Psoas muscle (tissue), 7 donors: ENCODE measurements at regions not wholly inside any gene's neighbourhood (a gene's known extent, or its start where the extent isn't known, plus 50 kb on each side); places are given as distances from the start of the nearest gene placed in this dataset.
A peak's percentile ranks its signal among the peaks of the same experiment; 100 is the strongest.

ENCODE experiments used
- ATAC-seq, 4 donors: fragments of 200-7000 bp; cut with Tn5 transposase; one replicate each; pipeline ENCODE4 v1.9.1; 2020; ENCODE audit warnings: moderate library complexity in 3 of 4, mild to moderate bottlenecking in 2 of 4
- DNase-seq, 2 donors: peaks; one replicate each; pipeline ENCODE4 v3.0.0-alpha.2; 2020
- H3K27ac ChIP-seq: fragments of 200-600 bp; one replicate; pipeline ENCODE4 v1.8.0; 2022
- H3K27me3 ChIP-seq, 3 donors: fragments of 200-600 bp in 1 of 3; one replicate each; pipeline versions ENCODE4 v1.6.1 to v1.8.0; 2013 to 2022; ENCODE audit warnings: low read length in 2 of 3, mild to moderate bottlenecking in 2 of 3, moderate library complexity in 1 of 3; ENCODE audit not compliant: insufficient read depth in 3 of 3
- H3K36me3 ChIP-seq, 2 donors: fragments of 200-600 bp in 1 of 2; one replicate each; pipeline versions ENCODE4 v1.6.1 to v1.8.0; 2013 to 2022; ENCODE audit warnings: low read depth in 1 of 2, mild to moderate bottlenecking in 1 of 2, moderate library complexity in 1 of 2; ENCODE audit not compliant: insufficient read depth in 1 of 2
- H3K4me1 ChIP-seq: fragments of 200-600 bp; one replicate; pipeline ENCODE4 v1.8.0; 2022
- H3K4me3 ChIP-seq: fragments of 200-600 bp; one replicate; pipeline ENCODE4 v1.8.0; 2022; ENCODE audit warnings: mild to moderate bottlenecking
- H3K9me3 ChIP-seq: fragments of 200-600 bp; one replicate; pipeline ENCODE4 v1.8.0; 2022
- WGBS, 3 donors: extraction: QIAGEN DNeasy Blood & Tissue Kit; methylation state at CpG; one replicate each; pipeline versions ENCODE4 v1.1.6 to v1.1.7; 2013; 5-methylcytosine and 5-hydroxymethylcytosine counted together
- intact Hi-C, 2 donors: fragments of 100-400 bp; cut with DNase I; formaldehyde crosslinking; loops; one replicate each; pipeline versions ENCODE4 v1.11.0 to v1.14.2; 2022
- TF ChIP-seq, protein P1 (sequence below): fragments of 200-600 bp; IDR thresholded peaks from one replicate; pipeline ENCODE4 v1.8.0; 2022; ENCODE audit warnings: antibody characterized with exemption
- donor health status: healthy with polysubstance abuse.
- donor health status: DM: no; HTN: no; CAD: no; lungs with moderate emphysema.
- donor health status: Bipolar disorder and iron deficiency.
- donor health status: healthy.
- donor health status: DM: yes; HTN: yes; CAD: no.
- donor health status: DM: no; HTN: no; CAD: no.
- donor health status: DM: yes; HTN: yes; CAD: no.

DNA sequence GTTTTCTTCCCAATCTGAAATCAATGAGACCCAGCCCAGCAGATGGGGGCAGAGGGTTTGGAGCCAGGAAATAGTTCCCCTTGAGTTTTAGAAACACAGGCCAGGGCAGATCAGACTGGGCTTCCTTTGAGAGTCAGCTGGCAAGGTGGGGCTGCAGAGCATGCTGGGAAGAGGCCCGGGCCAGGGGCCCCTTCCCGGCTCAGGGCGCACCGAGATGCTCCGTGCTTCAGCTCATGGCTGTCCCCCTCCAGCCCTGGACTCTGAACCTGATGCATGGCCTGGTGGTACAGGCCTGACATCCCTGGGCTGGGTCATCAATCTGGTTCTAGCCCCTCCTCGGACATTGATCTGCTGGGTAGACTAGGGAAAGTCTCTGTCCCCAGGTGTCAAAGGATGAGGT is 65.1 kb upstream of the RUNX3 start:
- 73 to 77% (median 77%) methylated on average over 6 of the region's 6 CpGs for WGBS, 3 donors
- TF ChIP-seq, protein P1, sequence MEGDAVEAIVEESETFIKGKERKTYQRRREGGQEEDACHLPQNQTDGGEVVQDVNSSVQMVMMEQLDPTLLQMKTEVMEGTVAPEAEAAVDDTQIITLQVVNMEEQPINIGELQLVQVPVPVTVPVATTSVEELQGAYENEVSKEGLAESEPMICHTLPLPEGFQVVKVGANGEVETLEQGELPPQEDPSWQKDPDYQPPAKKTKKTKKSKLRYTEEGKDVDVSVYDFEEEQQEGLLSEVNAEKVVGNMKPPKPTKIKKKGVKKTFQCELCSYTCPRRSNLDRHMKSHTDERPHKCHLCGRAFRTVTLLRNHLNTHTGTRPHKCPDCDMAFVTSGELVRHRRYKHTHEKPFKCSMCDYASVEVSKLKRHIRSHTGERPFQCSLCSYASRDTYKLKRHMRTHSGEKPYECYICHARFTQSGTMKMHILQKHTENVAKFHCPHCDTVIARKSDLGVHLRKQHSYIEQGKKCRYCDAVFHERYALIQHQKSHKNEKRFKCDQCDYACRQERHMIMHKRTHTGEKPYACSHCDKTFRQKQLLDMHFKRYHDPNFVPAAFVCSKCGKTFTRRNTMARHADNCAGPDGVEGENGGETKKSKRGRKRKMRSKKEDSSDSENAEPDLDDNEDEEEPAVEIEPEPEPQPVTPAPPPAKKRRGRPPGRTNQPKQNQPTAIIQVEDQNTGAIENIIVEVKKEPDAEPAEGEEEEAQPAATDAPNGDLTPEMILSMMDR = no peak
- H3K27me3 ChIP-seq = peaks cover 0 to 6% (median 0%) of the 10 kb centered on the region in 3 donors
- no peak overlapping the region for H3K4me3 ChIP-seq
- H3K36me3 ChIP-seq = no peaks in the 10 kb centered on the region
- H3K9me3 ChIP-seq = no peaks in the 10 kb centered on the region
- DNase-seq = peak in 1 of 2 donors; percentile 23
- ATAC-seq = no peak
- no peak overlapping the region for H3K27ac ChIP-seq
- intact Hi-C loops = no loop called here
- no peaks in the 10 kb centered on the region for H3K4me1 ChIP-seq

DNA sequence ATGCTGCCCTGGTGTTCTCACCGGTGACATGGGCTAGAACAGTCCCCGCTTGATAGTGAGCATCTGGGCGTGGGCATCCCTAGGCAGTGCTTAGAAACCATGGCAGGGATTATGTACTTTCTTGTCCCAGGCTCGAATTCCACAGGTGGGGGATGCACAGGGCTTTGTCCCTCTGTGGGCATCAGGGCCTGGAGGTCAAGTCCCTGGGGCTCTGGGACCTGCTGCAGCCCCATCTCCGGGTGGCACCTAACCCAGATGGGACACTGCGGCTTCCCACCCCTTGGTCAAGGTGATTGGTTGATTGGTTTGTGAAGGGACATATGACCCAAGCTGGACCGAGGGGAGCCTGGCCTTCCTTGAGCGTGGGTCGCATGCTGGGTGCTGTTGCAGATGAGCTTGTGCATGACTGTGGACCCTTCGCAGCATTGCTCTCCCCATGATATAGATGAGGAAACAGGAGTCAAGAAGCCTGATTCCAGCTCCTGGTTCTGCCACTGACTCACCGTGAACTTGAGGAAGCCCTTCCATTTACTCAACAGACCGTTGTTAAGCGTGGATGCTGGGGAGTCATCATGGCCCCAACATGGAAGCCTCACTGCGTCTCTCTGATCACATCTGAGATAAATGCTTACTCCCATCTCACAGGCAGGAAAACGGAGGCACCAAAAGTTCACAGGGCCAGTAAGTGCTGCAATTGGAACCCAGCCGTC is 64.0 kb upstream of the RUNX3 start:
- H3K36me3 ChIP-seq = no peaks in the 10 kb centered on the region
- peaks cover 0 to 9% (median 6%) of the 10 kb centered on the region in 3 donors for H3K27me3 ChIP-seq
- no peak overlapping the region for H3K4me3 ChIP-seq
- 85 to 88% (median 87%) methylated on average over 16 of the region's 16 CpGs for WGBS, 3 donors
- no peak overlapping the region for H3K27ac ChIP-seq
- ATAC-seq (no peak), DNase-seq (peak in 1 of 2 donors; percentile 4)
- H3K4me1 ChIP-seq = no peaks in the 10 kb centered on the region
- TF ChIP-seq, protein P1 = no peak
- H3K9me3 ChIP-seq = no peaks in the 10 kb centered on the region
- intact Hi-C loops = no loop called here

DNA sequence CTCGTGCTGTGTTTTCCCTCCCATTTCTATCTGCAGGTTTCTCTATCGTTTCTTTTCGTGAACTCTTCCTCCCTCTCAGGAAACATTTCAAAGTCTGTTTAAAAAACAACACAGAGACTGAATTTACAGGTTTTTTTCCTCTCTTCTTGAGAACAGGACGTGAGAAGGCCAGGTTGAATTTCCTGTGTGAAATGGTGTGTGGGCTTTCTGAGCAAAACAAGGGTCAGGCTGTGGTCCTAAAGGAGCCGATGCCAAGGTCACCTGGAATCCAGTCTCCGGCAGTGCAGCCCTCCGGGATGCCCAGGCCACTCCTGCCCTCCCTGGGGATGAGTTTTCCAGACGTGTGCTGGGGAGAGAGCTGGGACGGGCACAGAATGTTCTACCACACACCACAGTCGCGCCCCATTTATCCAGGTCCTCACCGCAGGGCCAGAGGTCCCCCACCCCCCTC is 62.7 kb upstream of the RUNX3 start:
- TF ChIP-seq, protein P1 = no peak
- DNase-seq (peak in 1 of 2 donors; percentile 30), ATAC-seq (no peak)
- Histone ChIP-seq H3K4me1 (no peaks in the 10 kb centered on the region), H3K27me3 (peaks cover 0 to 12% (median 6%) of the 10 kb centered on the region in 3 donors), H3K9me3 (no peaks in the 10 kb centered on the region), H3K36me3 (no peaks in the 10 kb centered on the region), H3K4me3 (no peak overlapping the region), H3K27ac (no peak overlapping the region)
- 51 to 57% (median 57%) methylated on average over 12 of the region's 12 CpGs for WGBS, 3 donors
- intact Hi-C loops = no loop called here

DNA sequence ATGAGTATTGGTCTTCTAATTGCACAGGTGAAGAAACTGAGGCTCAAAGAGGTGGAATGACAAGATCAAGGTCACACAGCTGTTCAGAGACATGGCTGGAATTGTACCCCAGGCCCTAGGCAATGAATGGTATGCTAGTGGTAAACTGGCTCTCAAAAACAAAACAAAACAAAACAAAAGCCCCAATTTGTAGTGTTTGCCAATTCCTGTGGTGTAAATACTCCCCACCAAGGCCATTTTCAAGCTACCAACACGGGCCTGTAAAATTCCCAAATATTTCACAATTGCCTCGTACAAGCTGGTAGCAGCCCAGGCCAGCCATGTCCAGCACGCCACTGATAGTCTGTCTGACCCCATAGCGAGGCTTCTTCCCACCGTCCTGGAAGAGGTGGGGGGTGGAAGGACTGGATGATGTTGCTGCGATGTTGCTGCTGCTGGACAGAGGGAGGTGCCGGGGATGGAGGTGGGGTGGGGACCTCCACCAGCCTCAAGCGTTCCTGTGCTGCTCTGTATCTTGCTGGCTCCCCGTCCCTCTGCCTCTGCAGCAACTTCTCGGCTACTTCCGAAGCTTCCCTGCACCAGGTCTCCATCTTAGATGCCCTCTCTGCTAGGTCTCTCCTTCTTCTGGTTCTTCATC is 62.2 kb upstream of the RUNX3 start:
- Histone ChIP-seq H3K36me3 (no peaks in the 10 kb centered on the region), H3K27me3 (peaks cover 0 to 12% (median 6%) of the 10 kb centered on the region in 3 donors), H3K9me3 (no peaks in the 10 kb centered on the region), H3K4me1 (no peaks in the 10 kb centered on the region), H3K27ac (no peak overlapping the region), H3K4me3 (no peak overlapping the region)
- 68 to 78% (median 74%) methylated on average over 11 of the region's 11 CpGs for WGBS, 3 donors
- intact Hi-C loops = no loop called here
- ATAC-seq = no peak
- TF ChIP-seq, protein P1 = no peak
- DNase-seq = no peak
